GM19328 (cell line): ENCODE measurements at regions not wholly inside any gene's neighbourhood (a gene's known extent, or its start where the extent isn't known, plus 50 kb on each side); places are given as distances from the start of the nearest gene placed in this dataset.
"Not testable (repeated sequence)": the region's sequence is repeated elsewhere in the genome, so short reads cannot be mapped to it uniquely, and the experiment has no call there.

Source experiments
- ATAC-seq: cut with Tn5 transposase; IDR thresholded peaks from one replicate; pipeline ENCODE4 v1.9.1; 2021; ENCODE audit warnings: mild to moderate bottlenecking, moderate library complexity; ENCODE audit not compliant: unreplicated experiment

GRCh38 chr6:80594461-80594860 lies 488.0 kb downstream of the BCKDHB start:
- ATAC-seq: no peak

- no peak for ATAC-seq
Observed at GRCh38 chr6:80592436-80592835, 486.0 kb downstream of the BCKDHB start.

- no peak for ATAC-seq
Observed at GRCh38 chr6:80586242-80586641, 479.8 kb downstream of the BCKDHB start.

- ATAC-seq: no peak
Observed at GRCh38 chr6:80579391-80580023, 473.0 kb downstream of the BCKDHB start.

- not testable (repeated sequence) for ATAC-seq
Observed at GRCh38 chr6:80573320-80573719, 466.8 kb downstream of the BCKDHB start.

GRCh38 chr6:80566361-80566760 lies 459.9 kb downstream of the BCKDHB start:
- peak; percentile 93 for ATAC-seq

- ATAC-seq: no peak
Observed at GRCh38 chr6:80553071-80553740, 446.7 kb downstream of the BCKDHB start.

GRCh38 chr6:80550748-80551147 lies 444.3 kb downstream of the BCKDHB start:
- no peak for ATAC-seq

- no peak for ATAC-seq
Observed at GRCh38 chr6:80550281-80550680, 443.8 kb downstream of the BCKDHB start.

GRCh38 chr6:80548532-80548931 lies 442.1 kb downstream of the BCKDHB start:
- ATAC-seq: no peak

GRCh38 chr6:80547827-80548226 lies 441.4 kb downstream of the BCKDHB start:
- ATAC-seq: peak; percentile 47

GRCh38 chr6:80544976-80545722 lies 438.7 kb downstream of the BCKDHB start:
- ATAC-seq: no peak

- ATAC-seq: no peak
Observed at GRCh38 chr6:80544555-80544954, 438.1 kb downstream of the BCKDHB start.

GRCh38 chr6:80543598-80544222 lies 437.2 kb downstream of the BCKDHB start:
- no peak for ATAC-seq

- ATAC-seq: no peak
Observed at GRCh38 chr6:80543151-80543550, 436.7 kb downstream of the BCKDHB start.

GRCh38 chr6:80541886-80542285 lies 435.4 kb downstream of the BCKDHB start:
- ATAC-seq: no peak

GRCh38 chr6:80541181-80541580 lies 434.7 kb downstream of the BCKDHB start:
- ATAC-seq: no peak

GRCh38 chr6:80540700-80541099 lies 434.2 kb downstream of the BCKDHB start:
- no peak for ATAC-seq

GRCh38 chr6:80537118-80537972 lies 430.9 kb downstream of the BCKDHB start:
- no peak for ATAC-seq

GRCh38 chr6:80535914-80536565 lies 429.6 kb downstream of the BCKDHB start:
- no peak for ATAC-seq
